ENCODE measurements at regions not wholly inside any gene's neighbourhood (a gene's known extent, or its start where the extent isn't known, plus 50 kb on each side); places are given as distances from the start of the nearest gene placed in this dataset.

GRCh38 chr4:19930742-19931141 lies 321.0 kb upstream of the SLIT2 start:
- Histone ChIP-seq H3K27me3 (ENCODE audit: insufficient read depth, poor library complexity, severe bottlenecking) (no peaks in the 10 kb centered on the region), H3K27ac (replicated peaks) (no peak overlapping the region), H3K4me3 (replicated peaks; ENCODE audit: insufficient read depth, low read length) (no peak overlapping the region)
- no peak for DNase-seq (ENCODE audit: low read depth in 1 of 2, low spot score in 1 of 2)
- TF ChIP-seq GABPA (IDR thresholded peaks at IDR 0.05; ENCODE audit: low read depth) (no peak), POLR2AphosphoS5 (IDR thresholded peaks at IDR 0.05; ENCODE audit: low read depth) (no peak), SPI1 (IDR thresholded peaks at IDR 0.05; ENCODE audit: borderline replicate concordance, low read depth) (no peak), REST (IDR thresholded peaks at IDR 0.05; ENCODE audit: insufficient replicate concordance, low read depth) (no peak), CTCF (IDR thresholded peaks at IDR 0.05; ENCODE audit: insufficient read depth, low read length) (no peak)

- no peak for DNase-seq (ENCODE audit: low read depth in 1 of 2, low spot score in 1 of 2)
- TF ChIP-seq CTCF (IDR thresholded peaks at IDR 0.05; ENCODE audit: insufficient read depth, low read length), result no peak
- no peak for TF ChIP-seq POLR2AphosphoS5 (IDR thresholded peaks at IDR 0.05; ENCODE audit: low read depth)
- TF ChIP-seq SPI1 (IDR thresholded peaks at IDR 0.05; ENCODE audit: borderline replicate concordance, low read depth), result no peak
- TF ChIP-seq GABPA (IDR thresholded peaks at IDR 0.05; ENCODE audit: low read depth), result no peak
- TF ChIP-seq REST (IDR thresholded peaks at IDR 0.05; ENCODE audit: insufficient replicate concordance, low read depth), result no peak
- H3K4me3 ChIP-seq (replicated peaks; ENCODE audit: insufficient read depth, low read length), result no peak overlapping the region
- no peaks in the 10 kb centered on the region for H3K27me3 ChIP-seq (ENCODE audit: insufficient read depth, poor library complexity, severe bottlenecking)
- no peak overlapping the region for H3K27ac ChIP-seq (replicated peaks)
These were observed 324.3 kb upstream of the SLIT2 start for GRCh38 chr4:19927381-19927780.

- DNase-seq (ENCODE audit: low read depth in 1 of 2, low spot score in 1 of 2), result no peak
- Histone ChIP-seq H3K27me3 (ENCODE audit: insufficient read depth, poor library complexity, severe bottlenecking) (no peaks in the 10 kb centered on the region), H3K27ac (replicated peaks) (no peak overlapping the region), H3K4me3 (replicated peaks; ENCODE audit: insufficient read depth, low read length) (no peak overlapping the region)
- TF ChIP-seq POLR2AphosphoS5 (IDR thresholded peaks at IDR 0.05; ENCODE audit: low read depth), result no peak
- TF ChIP-seq SPI1 (IDR thresholded peaks at IDR 0.05; ENCODE audit: borderline replicate concordance, low read depth), result no peak
- no peak for TF ChIP-seq CTCF (IDR thresholded peaks at IDR 0.05; ENCODE audit: insufficient read depth, low read length)
These were observed 326.2 kb upstream of the SLIT2 start for GRCh38 chr4:19925516-19925915.

GRCh38 chr4:19924761-19925160 lies 326.9 kb upstream of the SLIT2 start:
- no peak for DNase-seq (ENCODE audit: low read depth in 1 of 2, low spot score in 1 of 2)
- H3K27ac ChIP-seq (replicated peaks), result no peak overlapping the region
- no peaks in the 10 kb centered on the region for H3K27me3 ChIP-seq (ENCODE audit: insufficient read depth, poor library complexity, severe bottlenecking)
- no peak overlapping the region for H3K4me3 ChIP-seq (replicated peaks; ENCODE audit: insufficient read depth, low read length)
- no peak for TF ChIP-seq GABPA (IDR thresholded peaks at IDR 0.05; ENCODE audit: low read depth)

All from HL-60 (cell line).